Motor neuron (in vitro differentiated cells): ENCODE measurements at regions not wholly inside any gene's neighbourhood (a gene's known extent, or its start where the extent isn't known, plus 50 kb on each side); places are given as distances from the start of the nearest gene placed in this dataset.

Source experiments
- ATAC-seq, 8 experiments: fragments of 200-7000 bp; cut with Tn5 transposase; replicated peaks in 6 of 8; 2 replicates each; pipeline ENCODE4 v1.8.0; 2021; ENCODE audit warnings: mild to moderate bottlenecking in 8 of 8, moderate library complexity in 8 of 8
- H3K27ac ChIP-seq, 2 donors: fragments of 250-450 bp; sonication (Bioruptor Pico); 2 replicates each; pipeline ENCODE4 v1.9.0; 2021; ENCODE audit warnings: antibody characterized with exemption in 2 of 2, mild to moderate bottlenecking in 2 of 2, moderate library complexity in 1 of 2
- H3K4me1 ChIP-seq, 2 donors: fragments of 250-450 bp; sonication (Bioruptor Pico); replicated peaks in 1 of 2; 2 replicates each; pipeline ENCODE4 v1.6.1; 2021; ENCODE audit warnings: antibody characterized with exemption in 2 of 2, mild to moderate bottlenecking in 2 of 2, moderate library complexity in 1 of 2
- H3K4me3 ChIP-seq, 5 donors: fragments of 250-450 bp; sonication (Bioruptor Pico); 2 replicates each; pipeline ENCODE4 v1.9.0; 2021; ENCODE audit warnings: antibody characterized with exemption in 5 of 5, mild to moderate bottlenecking in 5 of 5, moderate library complexity in 4 of 5
- WGBS, 10 experiments: fragments of 450-650 bp; shearing (Covaris generic); methylation state at CpG; one replicate each; pipeline ENCODE4 v1.0.0; 2022; 5-methylcytosine and 5-hydroxymethylcytosine counted together
- in situ Hi-C, 9 experiments: fragments of 400-800 bp; cut with MboI; loops; one replicate each; pipeline ENCODE4 v1.15.0; 2021; ENCODE audit warnings: low sequenced_read_pairs in 9 of 9, low pct_unique_long_range_greater_than_20kb in 2 of 9; ENCODE audit not compliant: unreplicated experiment in 9 of 9

- Histone ChIP-seq H3K27ac (no peak overlapping the region), H3K4me3 (no peak overlapping the region), H3K4me1 (peaks cover 14 to 17% of the 10 kb centered on the region in 2 donors)
- 52 to 100% (median 80%) methylated on average over 1 to 3 of the region's 3 CpGs for WGBS, 10 experiments
- ATAC-seq: peak in 1 of 8 experiments; percentile 26
- in situ Hi-C loops: no loop called here
Measured at GRCh38 chr5:108661590-108662219, 86.0 kb upstream of the FER start.

GRCh38 chr5:108661024-108661423, 86.7 kb upstream of the FER start:
- peak in 6 of 8 experiments; percentile 29 to 94 (median 70) for ATAC-seq
- in situ Hi-C loops: no loop called here
- Histone ChIP-seq H3K27ac (peak overlapping the region in 1 of 2 donors; percentile 31), H3K4me3 (no peak overlapping the region), H3K4me1 (peaks cover 14 to 17% of the 10 kb centered on the region in 2 donors)
- WGBS, 10 experiments: 0 to 86% (median 43%) methylated on average over 1 of the region's 1 CpG; no CpG with 5 or more reads in 5 of the 10 experiments

GRCh38 chr5:108660291-108660690, 87.4 kb upstream of the FER start:
- H3K4me1 ChIP-seq: peaks cover 14 to 17% of the 10 kb centered on the region in 2 donors
- in situ Hi-C loops: no loop called here
- H3K4me3 ChIP-seq: no peak overlapping the region
- WGBS, 10 experiments: 40 to 100% (median 97%) methylated on average over 1 to 4 of the region's 6 CpGs; no CpG with 5 or more reads in 1 of the 10 experiments
- no peak for ATAC-seq
- no peak overlapping the region for H3K27ac ChIP-seq

- peaks cover 14 to 17% of the 10 kb centered on the region in 2 donors for H3K4me1 ChIP-seq
- WGBS, 10 experiments: 44 to 100% (median 80%) methylated on average over 1 to 2 of the region's 3 CpGs; no CpG with 5 or more reads in 5 of the 10 experiments
- in situ Hi-C loops: no loop called here
- H3K4me3 ChIP-seq: no peak overlapping the region
- H3K27ac ChIP-seq: no peak overlapping the region
- no peak for ATAC-seq
Measured at GRCh38 chr5:108659531-108659930, 88.2 kb upstream of the FER start.

- in situ Hi-C loops: no loop called here
- Histone ChIP-seq H3K4me3 (no peak overlapping the region), H3K4me1 (peaks cover 7 to 11% of the 10 kb centered on the region in 2 donors), H3K27ac (no peak overlapping the region)
- 25 to 100% (median 88%) methylated on average over 2 to 5 of the region's 5 CpGs for WGBS, 10 experiments
- ATAC-seq: no peak
Measured at GRCh38 chr5:108655750-108656450, 91.8 kb upstream of the FER start.

- H3K4me1 ChIP-seq: no peaks in the 10 kb centered on the region
- H3K4me3 ChIP-seq: no peak overlapping the region
- H3K27ac ChIP-seq: no peak overlapping the region
- in situ Hi-C loops: no loop called here
- ATAC-seq: no peak
- 60 to 100% (median 73%) methylated on average over 1 of the region's 1 CpG; no CpG with 5 or more reads in 2 of the 10 experiments for whole genome bisulfite sequencing, 10 experiments
Measured at GRCh38 chr5:108654051-108654450, 93.6 kb upstream of the FER start.

- Histone ChIP-seq H3K4me1 (no peaks in the 10 kb centered on the region), H3K4me3 (no peak overlapping the region), H3K27ac (no peak overlapping the region)
- in situ Hi-C loops: no loop called here
- 100% methylated on average over 1 of the region's 1 CpG; no CpG with 5 or more reads in 4 of the 10 experiments for WGBS, 10 experiments
- ATAC-seq: no peak
Measured at GRCh38 chr5:108653201-108653600, 94.5 kb upstream of the FER start.

- Histone ChIP-seq H3K4me1 (no peaks in the 10 kb centered on the region), H3K27ac (no peak overlapping the region), H3K4me3 (no peak overlapping the region)
- peak in 1 of 8 experiments; percentile 53 for ATAC-seq
- in situ Hi-C loops: no loop called here
Measured at GRCh38 chr5:108650997-108651396, 96.7 kb upstream of the FER start.

GRCh38 chr5:108649646-108650045, 98.1 kb upstream of the FER start:
- Histone ChIP-seq H3K4me1 (peaks cover 0 to 8% of the 10 kb centered on the region in 2 donors), H3K27ac (no peak overlapping the region), H3K4me3 (no peak overlapping the region)
- ATAC-seq: no peak
- WGBS, 10 experiments: 71 to 100% (median 89%) methylated on average over 1 of the region's 1 CpG; no CpG with 5 or more reads in 4 of the 10 experiments
- in situ Hi-C loops: loop anchor here in 1 of 9 experiments (25.0 kb wide), 1 partner anchor 263 kb away; no protein-coding TSS in a partner anchor

- Histone ChIP-seq H3K4me3 (no peak overlapping the region), H3K4me1 (peaks cover 0 to 13% of the 10 kb centered on the region in 2 donors), H3K27ac (no peak overlapping the region)
- in situ Hi-C loops: loop anchor here in 1 of 9 experiments (25.0 kb wide), 1 partner anchor 263 kb away; no protein-coding TSS in a partner anchor
- 80 to 100% (median 100%) methylated on average over 1 of the region's 1 CpG; no CpG with 5 or more reads in 5 of the 10 experiments for WGBS, 10 experiments
- ATAC-seq: no peak
Measured at GRCh38 chr5:108649106-108649505, 98.6 kb upstream of the FER start.

- in situ Hi-C loops: loop anchor here in 1 of 9 experiments (25.0 kb wide), 1 partner anchor 270 kb away; no protein-coding TSS in a partner anchor
- 0 to 100% (median 24%) methylated on average over 1 to 4 of the region's 4 CpGs; no CpG with 5 or more reads in 1 of the 10 experiments for WGBS, 10 experiments
- Histone ChIP-seq H3K4me1 (peaks cover 0 to 26% of the 10 kb centered on the region in 2 donors), H3K27ac (no peak overlapping the region), H3K4me3 (no peak overlapping the region)
- ATAC-seq: peak; percentile 77 to 98 (median 87)
Measured at GRCh38 chr5:108642170-108642906, 105.4 kb upstream of the FER start.

GRCh38 chr5:108641596-108641995, 106.1 kb upstream of the FER start:
- no peak for ATAC-seq
- Histone ChIP-seq H3K4me1 (peaks cover 0 to 26% of the 10 kb centered on the region in 2 donors), H3K27ac (no peak overlapping the region), H3K4me3 (no peak overlapping the region)
- WGBS, 10 experiments: 50 to 100% (median 94%) methylated on average over 1 of the region's 1 CpG; no CpG with 5 or more reads in 2 of the 10 experiments
- in situ Hi-C loops: loop anchor here in 1 of 9 experiments (25.0 kb wide), 1 partner anchor 271 kb away; no protein-coding TSS in a partner anchor
